K562 (cell line): ENCODE measurements at regions not wholly inside any gene's neighbourhood (a gene's known extent, or its start where the extent isn't known, plus 50 kb on each side); places are given as distances from the start of the nearest gene placed in this dataset.

Experiments
- CCAR2 ChIP-seq: fragments of 200-400 bp; formaldehyde crosslinking; IDR thresholded peaks from 2 replicates; pipeline ENCODE4 v1.6.1; 2017; ENCODE audit warnings: mild to moderate bottlenecking, low read depth, low read length
- HLTF ChIP-seq: fragments of 450-650 bp; IDR thresholded peaks from 2 replicates; pipeline ENCODE4 v1.6.1; 2016
- HMGN3 ChIP-seq: IDR thresholded peaks from 2 replicates; pipeline ENCODE4 v1.6.1; 2011; ENCODE audit warnings: borderline replicate concordance, low read depth, mild to moderate bottlenecking, mixed read lengths, low read length; ENCODE audit not compliant: insufficient read length; ENCODE audit errors: extremely low read depth
- IFI16 ChIP-seq: fragments of 250-450 bp; sonication (Bioruptor Pico); IDR thresholded peaks from 2 replicates; pipeline ENCODE4 v2.1.2; 2022; ENCODE audit warnings: mild to moderate bottlenecking, inconsistent platforms
- KAT8 ChIP-seq: fragments of 450-650 bp; IDR thresholded peaks from 2 replicates; pipeline ENCODE4 v1.6.1; 2016; ENCODE audit warnings: low read depth, mild to moderate bottlenecking
- MEF2A ChIP-seq: IDR thresholded peaks from 2 replicates; pipeline ENCODE4 v1.6.1; 2011; ENCODE audit warnings: low read depth, mild to moderate bottlenecking, low read length, moderate library complexity; ENCODE audit not compliant: control insufficient read depth
- PTBP1 ChIP-seq: fragments of 200-400 bp; formaldehyde crosslinking; IDR thresholded peaks from 2 replicates; pipeline ENCODE4 v1.6.1; 2017; ENCODE audit warnings: low read depth, low read length
- U2AF1 ChIP-seq: fragments of 200-400 bp; formaldehyde crosslinking; optimal IDR thresholded peaks from 2 replicates; pipeline ENCODE3; 2017; ENCODE audit warnings: mild to moderate bottlenecking, low read depth, low read length, moderate library complexity
- ZNF12 ChIP-seq: sonication (generic); formaldehyde crosslinking; IDR thresholded peaks from 2 replicates; pipeline ENCODE4 v1.4.0; 2020; ENCODE audit warnings: mild to moderate bottlenecking, missing genetic modification reagents
- ZNF696 ChIP-seq: fragments of 250-450 bp; sonication (Bioruptor Pico); conservative IDR thresholded peaks from 2 replicates; pipeline ENCODE4 v1.4.0; 2020; ENCODE audit warnings: mild to moderate bottlenecking, moderate library complexity
- TF ChIP-seq, protein P1 (sequence below): fragments of 250-450 bp; sonication (Bioruptor Pico); IDR thresholded peaks from 2 replicates; pipeline ENCODE4 v1.4.0; 2020
- TF ChIP-seq, protein P2 (sequence below): sonication (generic); formaldehyde crosslinking; IDR thresholded peaks from 2 replicates; pipeline ENCODE4 v1.9.0; 2022; ENCODE audit warnings: mild to moderate bottlenecking, missing genetic modification reagents
- TF ChIP-seq, protein P3 (sequence below): sonication (generic); formaldehyde crosslinking; IDR thresholded peaks from 2 replicates; pipeline ENCODE4 v1.8.0; 2022; ENCODE audit warnings: missing genetic modification reagents, mild to moderate bottlenecking, borderline replicate concordance
- TF ChIP-seq, protein P4 (sequence below): fragments of 450-650 bp; conservative IDR thresholded peaks from 2 replicates; pipeline ENCODE4 v1.6.1; 2016; ENCODE audit warnings: missing genetic modification characterization, low read depth, mild to moderate bottlenecking, control low read depth, missing compliant biosample characterization
- TF ChIP-seq, protein P5 (sequence below), 2 experiments: fragments of 450-650 bp; IDR thresholded peaks; 2 replicates each; pipeline ENCODE4 v1.6.1; 2016; ENCODE audit warnings: mild to moderate bottlenecking in 2 of 2, borderline replicate concordance in 1 of 2, low read depth in 1 of 2, moderate library complexity in 1 of 2

DNA sequence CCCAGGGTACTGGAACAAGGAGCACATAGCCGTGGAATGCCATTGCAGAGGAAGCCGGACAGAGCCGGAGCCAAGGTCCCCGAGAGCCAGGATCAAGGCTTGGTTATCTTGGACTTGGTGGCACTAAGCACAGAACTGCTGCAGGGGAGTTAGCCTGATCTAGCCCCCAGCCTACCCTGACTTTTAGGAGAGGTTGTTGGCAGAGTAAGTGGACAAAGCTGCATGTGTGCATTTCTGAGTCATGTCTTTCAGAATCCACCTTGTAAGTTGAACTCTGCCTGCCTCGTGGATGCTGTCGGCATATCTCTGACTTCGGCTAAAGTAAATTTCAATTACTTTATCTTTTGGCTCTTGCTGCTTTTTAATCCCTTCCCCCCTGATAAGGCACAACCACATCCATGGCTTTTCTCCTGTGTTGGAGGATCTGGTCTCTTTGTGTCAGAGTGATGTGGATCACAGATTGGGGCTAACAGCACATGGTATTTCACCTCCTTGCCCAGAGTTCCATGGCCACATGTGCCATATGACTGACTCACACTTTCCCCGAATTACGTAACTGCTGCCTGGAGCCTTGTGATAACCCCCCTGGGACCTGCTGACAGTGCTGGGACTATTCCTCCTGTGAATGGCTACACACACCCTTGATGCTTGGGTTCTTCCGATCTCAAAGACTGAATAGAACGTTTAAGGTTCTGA is 240.3 kb downstream of the EMP1 start (continued):
- TF ChIP-seq, protein P1, sequence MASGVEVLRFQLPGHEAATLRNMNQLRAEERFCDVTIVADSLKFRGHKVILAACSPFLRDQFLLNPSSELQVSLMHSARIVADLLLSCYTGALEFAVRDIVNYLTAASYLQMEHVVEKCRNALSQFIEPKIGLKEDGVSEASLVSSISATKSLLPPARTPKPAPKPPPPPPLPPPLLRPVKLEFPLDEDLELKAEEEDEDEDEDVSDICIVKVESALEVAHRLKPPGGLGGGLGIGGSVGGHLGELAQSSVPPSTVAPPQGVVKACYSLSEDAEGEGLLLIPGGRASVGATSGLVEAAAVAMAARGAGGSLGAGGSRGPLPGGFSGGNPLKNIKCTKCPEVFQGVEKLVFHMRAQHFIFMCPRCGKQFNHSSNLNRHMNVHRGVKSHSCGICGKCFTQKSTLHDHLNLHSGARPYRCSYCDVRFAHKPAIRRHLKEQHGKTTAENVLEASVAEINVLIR (CRISPR knock-in tag), result no peak
- no peak for TF ChIP-seq MEF2A
- TF ChIP-seq KAT8, result no peak
- no peak for TF ChIP-seq HLTF
- TF ChIP-seq ZNF12 (CRISPR knock-in tag), result no peak
- TF ChIP-seq, protein P2, sequence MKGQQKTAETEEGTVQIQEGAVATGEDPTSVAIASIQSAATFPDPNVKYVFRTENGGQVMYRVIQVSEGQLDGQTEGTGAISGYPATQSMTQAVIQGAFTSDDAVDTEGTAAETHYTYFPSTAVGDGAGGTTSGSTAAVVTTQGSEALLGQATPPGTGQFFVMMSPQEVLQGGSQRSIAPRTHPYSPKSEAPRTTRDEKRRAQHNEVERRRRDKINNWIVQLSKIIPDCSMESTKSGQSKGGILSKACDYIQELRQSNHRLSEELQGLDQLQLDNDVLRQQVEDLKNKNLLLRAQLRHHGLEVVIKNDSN (CRISPR knock-in tag), result no peak
- TF ChIP-seq ZNF696 (CRISPR knock-in tag), result no peak
- no peak for TF ChIP-seq HMGN3
- no peak for TF ChIP-seq PTBP1
- TF ChIP-seq, protein P3, sequence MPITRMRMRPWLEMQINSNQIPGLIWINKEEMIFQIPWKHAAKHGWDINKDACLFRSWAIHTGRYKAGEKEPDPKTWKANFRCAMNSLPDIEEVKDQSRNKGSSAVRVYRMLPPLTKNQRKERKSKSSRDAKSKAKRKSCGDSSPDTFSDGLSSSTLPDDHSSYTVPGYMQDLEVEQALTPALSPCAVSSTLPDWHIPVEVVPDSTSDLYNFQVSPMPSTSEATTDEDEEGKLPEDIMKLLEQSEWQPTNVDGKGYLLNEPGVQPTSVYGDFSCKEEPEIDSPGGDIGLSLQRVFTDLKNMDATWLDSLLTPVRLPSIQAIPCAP (CRISPR knock-in tag), result no peak
- no peak for TF ChIP-seq CCAR2
- TF ChIP-seq IFI16 (CRISPR knock-in tag), result no peak
- TF ChIP-seq, protein P4, sequence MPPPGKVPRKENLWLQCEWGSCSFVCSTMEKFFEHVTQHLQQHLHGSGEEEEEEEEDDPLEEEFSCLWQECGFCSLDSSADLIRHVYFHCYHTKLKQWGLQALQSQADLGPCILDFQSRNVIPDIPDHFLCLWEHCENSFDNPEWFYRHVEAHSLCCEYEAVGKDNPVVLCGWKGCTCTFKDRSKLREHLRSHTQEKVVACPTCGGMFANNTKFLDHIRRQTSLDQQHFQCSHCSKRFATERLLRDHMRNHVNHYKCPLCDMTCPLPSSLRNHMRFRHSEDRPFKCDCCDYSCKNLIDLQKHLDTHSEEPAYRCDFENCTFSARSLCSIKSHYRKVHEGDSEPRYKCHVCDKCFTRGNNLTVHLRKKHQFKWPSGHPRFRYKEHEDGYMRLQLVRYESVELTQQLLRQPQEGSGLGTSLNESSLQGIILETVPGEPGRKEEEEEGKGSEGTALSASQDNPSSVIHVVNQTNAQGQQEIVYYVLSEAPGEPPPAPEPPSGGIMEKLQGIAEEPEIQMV (tag), result no peak
- no peak for TF ChIP-seq U2AF1
- TF ChIP-seq, protein P5, sequence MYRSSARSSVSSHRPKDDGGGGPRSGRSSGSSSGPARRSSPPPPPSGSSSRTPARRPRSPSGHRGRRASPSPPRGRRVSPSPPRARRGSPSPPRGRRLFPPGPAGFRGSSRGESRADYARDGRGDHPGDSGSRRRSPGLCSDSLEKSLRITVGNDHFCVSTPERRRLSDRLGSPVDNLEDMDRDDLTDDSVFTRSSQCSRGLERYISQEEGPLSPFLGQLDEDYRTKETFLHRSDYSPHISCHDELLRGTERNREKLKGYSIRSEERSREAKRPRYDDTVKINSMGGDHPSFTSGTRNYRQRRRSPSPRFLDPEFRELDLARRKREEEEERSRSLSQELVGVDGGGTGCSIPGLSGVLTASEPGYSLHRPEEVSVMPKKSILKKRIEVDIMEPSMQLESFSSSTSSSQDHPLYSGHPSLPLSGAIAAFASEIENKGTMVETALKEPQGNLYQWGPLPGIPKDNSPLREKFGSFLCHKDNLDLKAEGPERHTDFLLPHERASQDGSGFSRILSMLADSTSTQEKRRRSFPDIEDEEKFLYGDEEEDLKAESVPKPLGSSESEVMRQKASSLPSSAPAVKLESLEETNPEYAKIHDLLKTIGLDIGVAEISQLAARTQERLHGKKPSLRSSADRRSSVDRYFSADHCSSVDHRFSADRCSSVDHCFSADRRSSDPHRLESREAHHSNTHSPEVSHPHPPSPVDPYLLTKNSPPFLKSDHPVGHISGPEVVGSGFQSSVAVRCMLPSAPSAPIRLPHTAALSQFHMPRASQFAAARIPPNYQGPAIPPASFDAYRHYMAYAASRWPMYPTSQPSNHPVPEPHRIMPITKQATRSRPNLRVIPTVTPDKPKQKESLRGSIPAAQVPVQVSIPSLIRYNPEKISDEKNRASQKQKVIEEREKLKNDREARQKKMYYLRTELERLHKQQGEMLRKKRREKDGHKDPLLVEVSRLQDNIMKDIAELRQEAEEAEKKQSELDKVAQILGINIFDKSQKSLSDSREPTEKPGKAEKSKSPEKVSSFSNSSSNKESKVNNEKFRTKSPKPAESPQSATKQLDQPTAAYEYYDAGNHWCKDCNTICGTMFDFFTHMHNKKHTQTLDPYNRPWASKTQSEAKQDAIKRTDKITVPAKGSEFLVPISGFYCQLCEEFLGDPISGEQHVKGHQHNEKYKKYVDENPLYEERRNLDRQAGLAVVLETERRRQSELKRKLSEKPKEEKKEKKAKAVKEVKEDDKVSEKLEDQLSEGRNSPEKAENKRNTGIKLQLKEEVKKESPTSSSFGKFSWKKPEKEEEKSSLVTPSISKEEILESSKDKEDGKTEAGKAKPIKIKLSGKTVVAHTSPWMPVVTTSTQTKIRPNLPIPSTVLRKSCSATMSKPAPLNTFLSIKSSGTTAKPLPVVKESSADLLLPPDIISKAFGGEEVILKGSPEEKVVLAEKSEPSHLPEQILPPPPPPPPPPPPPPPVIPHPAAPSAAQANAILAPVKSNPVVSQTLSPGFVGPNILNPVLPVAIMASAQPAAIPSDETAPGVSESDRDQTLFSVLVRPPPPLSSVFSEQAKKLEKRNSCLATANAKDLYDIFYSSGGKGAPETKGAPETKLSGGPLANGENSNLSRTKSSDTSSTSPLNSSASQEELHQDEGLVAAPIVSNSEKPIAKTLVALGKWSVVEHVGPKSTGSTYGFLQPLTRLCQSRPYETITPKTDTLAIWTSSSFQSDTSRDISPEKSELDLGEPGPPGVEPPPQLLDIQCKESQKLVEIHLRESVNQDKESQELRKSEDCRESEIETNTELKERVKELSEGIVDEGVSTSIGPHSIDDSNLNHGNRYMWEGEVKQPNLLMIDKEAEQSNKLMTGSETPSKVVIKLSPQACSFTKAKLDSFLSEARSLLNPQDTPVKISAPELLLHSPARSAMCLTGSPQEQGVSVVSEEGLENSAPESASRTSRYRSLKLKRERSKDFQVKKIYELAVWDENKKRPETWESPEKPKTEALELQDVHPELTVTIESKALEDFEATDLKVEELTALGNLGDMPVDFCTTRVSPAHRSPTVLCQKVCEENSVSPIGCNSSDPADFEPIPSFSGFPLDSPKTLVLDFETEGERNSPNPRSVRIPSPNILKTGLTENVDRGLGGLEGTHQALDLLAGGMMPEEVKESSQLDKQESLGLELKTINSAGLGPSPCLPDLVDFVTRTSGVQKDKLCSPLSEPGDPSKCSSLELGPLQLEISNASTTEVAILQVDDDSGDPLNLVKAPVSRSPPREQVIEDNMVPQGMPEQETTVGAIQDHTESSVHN (IDR thresholded peaks at IDR 0.05; ENCODE audit: borderline replicate concordance in 1 of 2, low read depth in 1 of 2), result peak in 1 of 2 experiments; percentile 75; a peak in 2 of 4 replicates
